HL-60 (cell line): ENCODE measurements at regions not wholly inside any gene's neighbourhood (a gene's known extent, or its start where the extent isn't known, plus 50 kb on each side); places are given as distances from the start of the nearest gene placed in this dataset.

Experiments
- POLR2AphosphoS5 ChIP-seq: IDR thresholded peaks from 2 replicates; pipeline ENCODE4 v1.6.1; 2012; ENCODE audit warnings: low read depth
- TF ChIP-seq, protein P1 (sequence below): IDR thresholded peaks from one replicate; pipeline ENCODE4 v1.5.1; 2011; ENCODE audit warnings: low read length, control low read depth, inconsistent platforms; ENCODE audit not compliant: insufficient read depth

DNA sequence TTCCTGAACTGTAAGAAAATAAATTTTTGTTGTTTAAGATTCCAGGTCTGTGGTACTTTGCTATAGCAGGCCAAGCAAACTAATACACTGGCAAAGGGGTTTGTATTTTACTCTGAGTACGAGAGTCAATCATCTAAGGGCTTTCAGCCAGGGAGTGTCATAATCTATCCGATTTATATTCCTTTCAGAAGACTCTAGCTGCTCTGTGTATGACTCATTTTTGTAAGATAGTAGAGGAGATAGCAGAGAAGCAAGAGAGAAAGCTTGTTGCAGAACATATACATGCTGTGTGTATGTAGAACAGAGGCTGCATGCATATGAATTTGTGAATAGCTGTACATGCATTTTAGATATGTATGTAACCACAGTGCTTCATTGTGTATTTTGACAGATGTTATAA is 577.9 kb upstream of the EPHA6 start:
- TF ChIP-seq, protein P1, sequence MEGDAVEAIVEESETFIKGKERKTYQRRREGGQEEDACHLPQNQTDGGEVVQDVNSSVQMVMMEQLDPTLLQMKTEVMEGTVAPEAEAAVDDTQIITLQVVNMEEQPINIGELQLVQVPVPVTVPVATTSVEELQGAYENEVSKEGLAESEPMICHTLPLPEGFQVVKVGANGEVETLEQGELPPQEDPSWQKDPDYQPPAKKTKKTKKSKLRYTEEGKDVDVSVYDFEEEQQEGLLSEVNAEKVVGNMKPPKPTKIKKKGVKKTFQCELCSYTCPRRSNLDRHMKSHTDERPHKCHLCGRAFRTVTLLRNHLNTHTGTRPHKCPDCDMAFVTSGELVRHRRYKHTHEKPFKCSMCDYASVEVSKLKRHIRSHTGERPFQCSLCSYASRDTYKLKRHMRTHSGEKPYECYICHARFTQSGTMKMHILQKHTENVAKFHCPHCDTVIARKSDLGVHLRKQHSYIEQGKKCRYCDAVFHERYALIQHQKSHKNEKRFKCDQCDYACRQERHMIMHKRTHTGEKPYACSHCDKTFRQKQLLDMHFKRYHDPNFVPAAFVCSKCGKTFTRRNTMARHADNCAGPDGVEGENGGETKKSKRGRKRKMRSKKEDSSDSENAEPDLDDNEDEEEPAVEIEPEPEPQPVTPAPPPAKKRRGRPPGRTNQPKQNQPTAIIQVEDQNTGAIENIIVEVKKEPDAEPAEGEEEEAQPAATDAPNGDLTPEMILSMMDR: no peak
- TF ChIP-seq POLR2AphosphoS5: no peak
